Panc1 (cell line): ENCODE measurements at regions not wholly inside any gene's neighbourhood (a gene's known extent, or its start where the extent isn't known, plus 50 kb on each side); places are given as distances from the start of the nearest gene placed in this dataset.

Experiments
- CTCF ChIP-seq: fragments of 450-650 bp; IDR thresholded peaks from 2 replicates; pipeline ENCODE4 v1.5.1; 2017; ENCODE audit warnings: mild to moderate bottlenecking
- POLR2AphosphoS5 ChIP-seq: IDR thresholded peaks from 2 replicates; pipeline ENCODE4 v1.6.1; 2012; ENCODE audit warnings: mild to moderate bottlenecking, low read depth, low read length, moderate library complexity
- SIN3A ChIP-seq: IDR thresholded peaks from 2 replicates; pipeline ENCODE4 v1.6.1; 2012; ENCODE audit warnings: low read depth, mild to moderate bottlenecking, low read length, moderate library complexity, borderline replicate concordance; ENCODE audit not compliant: insufficient read depth
- TCF7L2 ChIP-seq: IDR thresholded peaks from 2 replicates; pipeline ENCODE4 v1.6.1; 2011; ENCODE audit warnings: mild to moderate bottlenecking, low read depth, low read length, inconsistent platforms

- TF ChIP-seq CTCF (no peak), POLR2AphosphoS5 (no peak), SIN3A (no peak), TCF7L2 (no peak)
Measured at GRCh38 chr11:32289701-32290100, 145.6 kb downstream of the WT1 start.
